ENCODE measurements at regions not wholly inside any gene's neighbourhood (a gene's known extent, or its start where the extent isn't known, plus 50 kb on each side); places are given as distances from the start of the nearest gene placed in this dataset.

GRCh38 chr19:30864391-30865215, 484.6 kb downstream of the TSHZ3 start:
- 81 to 87% methylated on average over 13 of the region's 13 CpGs for WGBS, 2 donors
- no peaks in the 10 kb centered on the region for H3K4me1 ChIP-seq
- H3K4me3 ChIP-seq: no peak overlapping the region
- H3K27me3 ChIP-seq: no peaks in the 10 kb centered on the region
- no peak for DNase-seq (ENCODE audit: low spot score in 2 of 2)
- peaks cover 0 to 3% (median 0%) of the 10 kb centered on the region in 4 donors for H3K9me3 ChIP-seq
- H3K36me3 ChIP-seq: no peaks in the 10 kb centered on the region
- no peak overlapping the region for H3K27ac ChIP-seq
- no peak for TF ChIP-seq POLR2A (IDR thresholded peaks at IDR 0.05)
- TF ChIP-seq CTCF (IDR thresholded peaks at IDR 0.05): no peak
- no peak for TF ChIP-seq EP300 (IDR thresholded peaks at IDR 0.05)

GRCh38 chr19:30862876-30863275, 486.4 kb downstream of the TSHZ3 start:
- no peak for TF ChIP-seq EP300 (IDR thresholded peaks at IDR 0.05)
- no peak for TF ChIP-seq POLR2A (IDR thresholded peaks at IDR 0.05)
- Histone ChIP-seq H3K27ac (no peak overlapping the region), H3K4me1 (no peaks in the 10 kb centered on the region), H3K27me3 (no peaks in the 10 kb centered on the region), H3K36me3 (no peaks in the 10 kb centered on the region), H3K9me3 (peaks cover 0 to 3% (median 0%) of the 10 kb centered on the region in 4 donors), H3K4me3 (no peak overlapping the region)
- 82 to 84% methylated on average over 19 of the region's 19 CpGs for WGBS, 2 donors
- DNase-seq (ENCODE audit: low spot score in 2 of 2): no peak

GRCh38 chr19:30861919-30862318, 487.3 kb downstream of the TSHZ3 start:
- peaks cover 0 to 3% (median 0%) of the 10 kb centered on the region in 4 donors for H3K9me3 ChIP-seq
- no peak overlapping the region for H3K4me3 ChIP-seq
- TF ChIP-seq EP300 (IDR thresholded peaks at IDR 0.05) (no peak), CTCF (IDR thresholded peaks at IDR 0.05) (no peak), POLR2A (IDR thresholded peaks at IDR 0.05) (no peak)
- no peak for DNase-seq (ENCODE audit: low spot score in 2 of 2)
- no peaks in the 10 kb centered on the region for H3K27me3 ChIP-seq
- H3K36me3 ChIP-seq: no peaks in the 10 kb centered on the region
- H3K27ac ChIP-seq: no peak overlapping the region
- H3K4me1 ChIP-seq: no peaks in the 10 kb centered on the region
- 82 to 84% methylated on average over 5 of the region's 5 CpGs for WGBS, 2 donors

- WGBS, 2 donors: 71 to 79% methylated on average over 7 of the region's 7 CpGs
- Histone ChIP-seq H3K4me3 (no peak overlapping the region), H3K9me3 (peaks cover 0 to 3% (median 0%) of the 10 kb centered on the region in 4 donors), H3K27ac (no peak overlapping the region), H3K27me3 (no peaks in the 10 kb centered on the region), H3K36me3 (no peaks in the 10 kb centered on the region), H3K4me1 (no peaks in the 10 kb centered on the region)
- TF ChIP-seq POLR2A (IDR thresholded peaks at IDR 0.05) (no peak), CTCF (IDR thresholded peaks at IDR 0.05) (no peak), EP300 (IDR thresholded peaks at IDR 0.05) (no peak)
- no peak for DNase-seq (ENCODE audit: low spot score in 2 of 2)
Observed at GRCh38 chr19:30857966-30858490, 485.8 kb downstream of the ZNF536 start.

GRCh38 chr19:30857388-30857787, 485.2 kb downstream of the ZNF536 start:
- WGBS, 2 donors: 82 to 90% methylated on average over 6 of the region's 6 CpGs

More at GRCh38 chr19:30857388-30857787, 485.2 kb downstream of the ZNF536 start:
- H3K36me3 ChIP-seq: no peaks in the 10 kb centered on the region
- no peak overlapping the region for H3K27ac ChIP-seq
- H3K9me3 ChIP-seq: peaks cover 0 to 3% (median 0%) of the 10 kb centered on the region in 4 donors
- no peak for DNase-seq (ENCODE audit: low spot score in 2 of 2)
- H3K4me3 ChIP-seq: no peak overlapping the region
- H3K27me3 ChIP-seq: no peaks in the 10 kb centered on the region
- no peaks in the 10 kb centered on the region for H3K4me1 ChIP-seq
- TF ChIP-seq CTCF (IDR thresholded peaks at IDR 0.05): no peak
- TF ChIP-seq EP300 (IDR thresholded peaks at IDR 0.05): no peak
- no peak for TF ChIP-seq POLR2A (IDR thresholded peaks at IDR 0.05)

All from tibial nerve (tissue), 4 donors.